ENCODE measurements at regions not wholly inside any gene's neighbourhood (a gene's known extent, or its start where the extent isn't known, plus 50 kb on each side); places are given as distances from the start of the nearest gene placed in this dataset.

DNA sequence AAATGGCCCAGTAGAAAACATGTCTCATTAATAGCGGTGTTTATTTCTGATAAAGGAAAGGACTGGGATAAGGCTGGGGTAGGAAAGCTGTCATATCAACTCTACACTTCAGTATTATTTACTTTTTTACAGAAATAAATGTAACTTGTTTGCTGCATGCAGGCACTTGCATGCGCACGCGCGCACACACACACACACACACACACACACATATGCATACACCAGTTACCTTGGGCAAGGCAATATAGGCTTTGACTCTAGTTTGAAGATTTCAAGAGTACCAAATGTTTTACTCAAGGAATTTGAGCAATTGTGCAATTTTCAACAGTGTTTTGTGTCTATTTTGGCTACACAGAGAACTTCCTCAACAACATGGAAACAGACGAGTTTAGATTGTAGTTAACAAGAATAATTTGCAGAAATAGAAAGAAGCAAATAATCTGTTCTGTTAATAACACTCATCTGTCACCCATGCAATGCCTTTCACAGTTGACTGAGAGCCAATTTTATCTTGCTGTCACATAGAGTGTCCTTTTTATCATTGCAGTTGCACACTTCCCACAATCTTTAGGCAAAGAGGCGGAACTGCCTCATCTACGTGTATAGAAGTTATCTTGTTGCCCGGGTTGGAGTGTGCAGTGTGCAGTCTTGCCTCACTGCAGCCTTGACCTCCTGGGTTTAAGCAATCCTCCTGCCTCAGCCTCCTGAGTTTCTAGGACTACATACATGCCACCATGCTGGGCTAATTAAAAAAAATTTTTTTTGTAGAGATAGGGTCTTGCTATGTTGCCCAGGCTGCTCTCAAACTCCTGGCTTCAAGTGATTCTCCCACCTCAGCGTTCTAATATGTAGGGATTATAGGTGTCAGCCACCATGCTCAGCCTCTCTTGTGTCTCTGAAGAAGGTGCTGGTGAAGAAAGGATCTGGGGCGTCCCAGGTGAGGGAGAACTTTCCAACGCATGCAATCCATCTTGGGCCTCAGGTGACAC is 64.6 kb upstream of the GPCPD1 start:
- no peaks in the 10 kb centered on the region for H3K9me3 ChIP-seq (ENCODE audit: control insufficient read depth, insufficient read depth, low read length)
- no peaks in the 10 kb centered on the region for H3K27me3 ChIP-seq (ENCODE audit: control insufficient read depth, insufficient read depth, low read length)
- no peak overlapping the region for H3K27ac ChIP-seq (ENCODE audit: low read depth, low read length)
- TF ChIP-seq, protein P1, sequence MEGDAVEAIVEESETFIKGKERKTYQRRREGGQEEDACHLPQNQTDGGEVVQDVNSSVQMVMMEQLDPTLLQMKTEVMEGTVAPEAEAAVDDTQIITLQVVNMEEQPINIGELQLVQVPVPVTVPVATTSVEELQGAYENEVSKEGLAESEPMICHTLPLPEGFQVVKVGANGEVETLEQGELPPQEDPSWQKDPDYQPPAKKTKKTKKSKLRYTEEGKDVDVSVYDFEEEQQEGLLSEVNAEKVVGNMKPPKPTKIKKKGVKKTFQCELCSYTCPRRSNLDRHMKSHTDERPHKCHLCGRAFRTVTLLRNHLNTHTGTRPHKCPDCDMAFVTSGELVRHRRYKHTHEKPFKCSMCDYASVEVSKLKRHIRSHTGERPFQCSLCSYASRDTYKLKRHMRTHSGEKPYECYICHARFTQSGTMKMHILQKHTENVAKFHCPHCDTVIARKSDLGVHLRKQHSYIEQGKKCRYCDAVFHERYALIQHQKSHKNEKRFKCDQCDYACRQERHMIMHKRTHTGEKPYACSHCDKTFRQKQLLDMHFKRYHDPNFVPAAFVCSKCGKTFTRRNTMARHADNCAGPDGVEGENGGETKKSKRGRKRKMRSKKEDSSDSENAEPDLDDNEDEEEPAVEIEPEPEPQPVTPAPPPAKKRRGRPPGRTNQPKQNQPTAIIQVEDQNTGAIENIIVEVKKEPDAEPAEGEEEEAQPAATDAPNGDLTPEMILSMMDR (IDR thresholded peaks at IDR 0.05; ENCODE audit: low read depth, low read length), result no peak
- POLR2A ChIA-PET, result no interaction called here
- CTCF ChIA-PET, result interaction anchor here (0.7 kb wide), 1 partner anchor 112 kb away, joined by 5 read pairs; no protein-coding TSS in a partner anchor
- DNase-seq (ENCODE audit: low read depth, low spot score), result no peak
- H3K4me3 ChIP-seq (ENCODE audit: low read depth, low read length), result no peak overlapping the region

DNA sequence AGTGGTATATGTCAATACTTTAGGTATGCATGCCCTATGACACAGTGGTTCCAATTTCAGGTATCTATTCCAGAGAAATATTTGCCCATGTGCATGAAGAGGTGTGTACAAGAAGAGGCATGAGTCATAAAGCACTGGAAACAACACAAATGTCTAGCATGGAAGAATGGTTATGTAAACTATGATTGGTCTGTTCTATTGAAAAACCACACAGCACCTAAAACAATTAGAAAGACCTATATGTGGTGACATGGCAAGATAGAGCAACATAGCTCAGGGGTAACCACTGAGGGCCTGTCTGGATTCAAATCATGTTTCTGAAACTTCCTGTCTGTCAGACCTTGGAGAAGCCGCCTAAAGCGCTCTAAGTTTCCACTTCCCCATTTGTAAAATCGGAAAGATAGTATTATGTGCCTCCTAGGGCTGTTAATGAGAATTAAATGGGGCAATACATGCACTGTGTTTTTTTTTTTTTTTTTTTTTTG is 63.4 kb upstream of the GPCPD1 start:
- no peak for DNase-seq (ENCODE audit: low read depth, low spot score)
- ChIA-PET POLR2A (no interaction called here), CTCF (interaction anchor here (0.7 kb wide), 1 partner anchor 113 kb away, joined by 5 read pairs; no protein-coding TSS in a partner anchor)
- Histone ChIP-seq H3K4me3 (ENCODE audit: low read depth, low read length) (no peak overlapping the region), H3K27me3 (ENCODE audit: control insufficient read depth, insufficient read depth, low read length) (peaks cover 3% of the 10 kb centered on the region), H3K27ac (ENCODE audit: low read depth, low read length) (no peak overlapping the region), H3K9me3 (ENCODE audit: control insufficient read depth, insufficient read depth, low read length) (no peaks in the 10 kb centered on the region)
- TF ChIP-seq, protein P1 (IDR thresholded peaks at IDR 0.05; ENCODE audit: low read depth, low read length), result no peak

DNA sequence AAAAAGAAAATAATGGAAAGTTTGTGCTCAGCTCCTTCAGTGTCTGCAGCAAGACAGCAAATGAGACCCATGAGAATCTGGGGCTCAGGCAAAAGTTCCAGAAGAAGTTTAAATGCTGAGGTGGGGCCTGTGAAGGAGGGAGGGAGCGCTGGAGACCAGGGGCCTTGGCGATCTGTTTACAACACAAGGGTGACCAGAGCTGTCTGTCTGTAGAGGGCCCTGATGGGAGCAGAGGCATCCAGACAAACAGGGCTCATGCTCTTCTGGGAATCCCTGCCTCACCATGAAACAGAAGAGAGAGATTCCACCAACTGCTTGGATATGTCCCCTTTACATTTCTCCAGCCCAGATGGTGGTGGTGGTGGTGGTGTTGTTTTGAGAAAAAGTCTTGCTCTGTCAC is 60.1 kb upstream of the GPCPD1 start:
- TF ChIP-seq, protein P1 (IDR thresholded peaks at IDR 0.05; ENCODE audit: low read depth, low read length), result no peak
- H3K27ac ChIP-seq (ENCODE audit: low read depth, low read length), result no peak overlapping the region
- H3K27me3 ChIP-seq (ENCODE audit: control insufficient read depth, insufficient read depth, low read length), result peaks cover 8% of the 10 kb centered on the region
- POLR2A ChIA-PET, result interaction anchor here (0.6 kb wide), 1 partner anchor 53 kb away, joined by 11 read pairs; no protein-coding TSS in a partner anchor
- CTCF ChIA-PET, result no interaction called here
- no peak for DNase-seq (ENCODE audit: low read depth, low spot score)
- H3K9me3 ChIP-seq (ENCODE audit: control insufficient read depth, insufficient read depth, low read length), result no peaks in the 10 kb centered on the region
- no peak overlapping the region for H3K4me3 ChIP-seq (ENCODE audit: low read depth, low read length)

DNA sequence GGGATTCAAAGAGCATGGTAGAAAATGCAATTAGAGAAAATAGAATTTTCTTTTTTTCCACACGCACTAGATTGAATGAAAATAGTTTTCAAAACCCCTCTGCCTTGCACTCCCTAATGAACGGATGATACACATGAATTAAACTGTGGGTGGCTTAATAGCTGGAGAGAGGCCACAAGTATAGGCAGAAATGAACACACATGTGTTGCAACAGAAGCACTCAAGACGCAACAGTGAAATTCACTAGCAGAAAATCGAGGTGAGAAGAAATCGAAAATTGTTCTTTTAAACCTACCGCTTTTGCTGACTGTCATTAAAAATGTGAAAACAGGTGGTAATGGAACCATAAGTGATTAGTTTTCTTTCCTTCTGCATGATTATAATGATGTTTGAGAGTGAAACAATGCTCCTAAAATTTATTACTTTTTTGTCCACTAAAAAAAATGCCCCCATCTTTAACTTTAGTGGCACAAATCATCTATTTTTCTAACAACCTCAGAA is 59.3 kb upstream of the GPCPD1 start:
- Histone ChIP-seq H3K4me3 (ENCODE audit: low read depth, low read length) (no peak overlapping the region), H3K9me3 (ENCODE audit: control insufficient read depth, insufficient read depth, low read length) (no peaks in the 10 kb centered on the region), H3K27ac (ENCODE audit: low read depth, low read length) (no peak overlapping the region), H3K27me3 (ENCODE audit: control insufficient read depth, insufficient read depth, low read length) (peaks cover 8% of the 10 kb centered on the region)
- CTCF ChIA-PET, result no interaction called here
- TF ChIP-seq, protein P1 (IDR thresholded peaks at IDR 0.05; ENCODE audit: low read depth, low read length), result no peak
- no peak for DNase-seq (ENCODE audit: low read depth, low spot score)
- POLR2A ChIA-PET, result interaction anchor here (0.6 kb wide), 1 partner anchor 54 kb away, joined by 11 read pairs; no protein-coding TSS in a partner anchor

DNA sequence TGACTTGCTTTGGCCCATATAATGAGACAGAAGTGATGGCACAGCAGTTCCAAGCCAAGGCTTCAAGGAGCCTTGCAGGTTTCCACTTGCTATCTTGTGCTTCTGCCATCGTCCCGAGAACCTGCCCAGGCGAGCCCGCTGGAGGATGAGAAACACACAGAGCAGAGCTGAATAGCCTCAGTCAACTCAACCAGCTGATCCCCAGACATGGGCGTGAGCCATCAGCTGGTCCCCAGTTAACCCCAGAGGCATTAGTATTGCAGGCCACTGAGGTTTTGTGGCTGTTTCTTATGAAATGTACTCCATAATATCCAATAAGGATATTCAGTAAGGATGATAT is 57.7 kb upstream of the GPCPD1 start:
- H3K27ac ChIP-seq (ENCODE audit: low read depth, low read length), result no peak overlapping the region
- ChIA-PET POLR2A (no interaction called here), CTCF (no interaction called here)
- no peaks in the 10 kb centered on the region for H3K9me3 ChIP-seq (ENCODE audit: control insufficient read depth, insufficient read depth, low read length)
- no peak overlapping the region for H3K4me3 ChIP-seq (ENCODE audit: low read depth, low read length)
- TF ChIP-seq, protein P1 (IDR thresholded peaks at IDR 0.05; ENCODE audit: low read depth, low read length), result no peak
- peaks cover 8% of the 10 kb centered on the region for H3K27me3 ChIP-seq (ENCODE audit: control insufficient read depth, insufficient read depth, low read length)
- DNase-seq (ENCODE audit: low read depth, low spot score), result no peak

Data from AG04450 (cell line).